GM23338 (cell line): ENCODE measurements at regions not wholly inside any gene's neighbourhood (a gene's known extent, or its start where the extent isn't known, plus 50 kb on each side); places are given as distances from the start of the nearest gene placed in this dataset.

Experiments used
- ATAC-seq: fragments of 200-7000 bp; cut with Tn5 transposase; 3 replicates; pipeline ENCODE4 v1.9.1; 2020
- DNase-seq: peaks from one replicate; pipeline ENCODE4 v3.0.0-alpha.2; 2015; ENCODE audit warnings: low spot score
- H2AFZ ChIP-seq: fragments of 200-600 bp; sonication (generic); 2 replicates; pipeline ENCODE4 v1.8.0; 2016; ENCODE audit warnings: antibody characterized with exemption, mild to moderate bottlenecking, moderate library complexity
- H3F3A ChIP-seq: fragments of 200-600 bp; sonication (generic); replicated peaks from 2 replicates; pipeline ENCODE4 v1.8.0; 2017; ENCODE audit warnings: antibody characterized with exemption, mixed run types, low read depth
- H3K27ac ChIP-seq: fragments of 200-600 bp; sonication (generic); 2 replicates; pipeline ENCODE4 v1.6.1; 2016; ENCODE audit warnings: low read depth
- H3K27me3 ChIP-seq: fragments of 200-600 bp; sonication (generic); 2 replicates; pipeline ENCODE4 v1.8.0; 2016; ENCODE audit warnings: mild to moderate bottlenecking, mixed run types, moderate library complexity; ENCODE audit not compliant: insufficient read depth
- H3K36me3 ChIP-seq: fragments of 200-600 bp; sonication (generic); 2 replicates; pipeline ENCODE4 v1.8.0; 2016; ENCODE audit warnings: mild to moderate bottlenecking; ENCODE audit not compliant: insufficient read depth
- H3K4me1 ChIP-seq: fragments of 200-600 bp; sonication (generic); 2 replicates; pipeline ENCODE4 v1.8.0; 2016; ENCODE audit warnings: mild to moderate bottlenecking, moderate library complexity; ENCODE audit not compliant: insufficient read depth
- H3K4me2 ChIP-seq: fragments of 200-600 bp; sonication (generic); 2 replicates; pipeline ENCODE4 v1.7.1; 2017; ENCODE audit warnings: mixed run types
- H3K4me3 ChIP-seq: fragments of 200-600 bp; sonication (generic); 2 replicates; pipeline ENCODE4 v1.6.1; 2016; ENCODE audit warnings: mixed run types
- H3K79me2 ChIP-seq: fragments of 200-600 bp; sonication (generic); replicated peaks from 2 replicates; pipeline ENCODE4 v1.8.0; 2017; ENCODE audit warnings: mild to moderate bottlenecking; ENCODE audit not compliant: insufficient read depth
- H3K9me2 ChIP-seq: fragments of 200-600 bp; sonication (generic); 2 replicates; pipeline ENCODE4 v1.8.0; 2017; ENCODE audit not compliant: insufficient read depth
- H4K20me1 ChIP-seq: fragments of 200-600 bp; sonication (generic); replicated peaks from 2 replicates; pipeline ENCODE4 v1.8.0; 2017; ENCODE audit warnings: mild to moderate bottlenecking; ENCODE audit not compliant: insufficient read depth
- H3K27ac Mint-ChIP-seq: 2 replicates; pipeline ENCODE4 v1.8.0; 2020; ENCODE audit warnings: inconsistent platforms, mild to moderate bottlenecking, moderate library complexity, mixed read lengths
- H3K27me3 Mint-ChIP-seq: 3 replicates; pipeline ENCODE4 v1.8.0; 2022; ENCODE audit warnings: low read depth, mild to moderate bottlenecking, moderate library complexity, mixed read lengths, inconsistent platforms; ENCODE audit not compliant: insufficient read depth, poor library complexity
- H3K36me3 Mint-ChIP-seq: 3 replicates; pipeline ENCODE4 v1.8.0; 2021; ENCODE audit warnings: low read depth, mild to moderate bottlenecking, inconsistent platforms, moderate library complexity, mixed read lengths
- H3K4me1 Mint-ChIP-seq: 3 replicates; pipeline ENCODE4 v1.8.0; 2020; ENCODE audit warnings: mild to moderate bottlenecking, inconsistent platforms, mixed read lengths
- H3K4me3 Mint-ChIP-seq: 3 replicates; pipeline ENCODE4 v1.8.0; 2021; ENCODE audit warnings: moderate library complexity, mild to moderate bottlenecking, inconsistent platforms, mixed read lengths
- H3K9me3 Mint-ChIP-seq: 3 replicates; pipeline ENCODE4 v1.8.0; 2020; ENCODE audit warnings: moderate library complexity, mild to moderate bottlenecking, inconsistent platforms, mixed read lengths
- CREB1 ChIP-seq: fragments of 250-450 bp; sonication (Bioruptor Pico); IDR thresholded peaks from 2 replicates; pipeline ENCODE4 v1.5.0; 2020; ENCODE audit warnings: low read depth, mild to moderate bottlenecking, moderate library complexity
- CTCF ChIP-seq, 2 experiments: fragments of 200-600 bp in 1 of 2; sonication (generic) in 1 of 2; conservative IDR thresholded peaks; 2 replicates each; pipeline versions ENCODE4 v1.5.1 to v1.6.1; 2016 to 2017; ENCODE audit warnings: antibody characterized with exemption in 2 of 2, low read depth in 2 of 2, mild to moderate bottlenecking in 2 of 2, moderate library complexity in 1 of 2
- ETS1 ChIP-seq: IDR thresholded peaks from 2 replicates; pipeline ENCODE4 v1.6.1; 2016; ENCODE audit warnings: antibody characterized with exemption
- EZH2 ChIP-seq: fragments of 200-600 bp; sonication (generic); IDR thresholded peaks from one replicate; pipeline ENCODE4 v1.8.0; 2017; ENCODE audit warnings: antibody characterized with exemption, mild to moderate bottlenecking, low read depth; ENCODE audit not compliant: unreplicated experiment
- EZH2phosphoT487 ChIP-seq: fragments of 200-600 bp; sonication (generic); IDR thresholded peaks from one replicate; pipeline ENCODE4 v1.8.1; 2018; ENCODE audit warnings: antibody characterized with exemption; ENCODE audit not compliant: unreplicated experiment
- JUNB ChIP-seq: IDR thresholded peaks from one replicate; pipeline ENCODE4 v1.6.1; 2016; ENCODE audit warnings: antibody characterized with exemption; ENCODE audit not compliant: unreplicated experiment
- POLR2AphosphoS5 ChIP-seq: IDR thresholded peaks from 2 replicates; pipeline ENCODE4 v1.6.1; 2016; ENCODE audit warnings: antibody characterized with exemption, low read depth
- STAT1 ChIP-seq: IDR thresholded peaks from one replicate; pipeline ENCODE4 v1.6.1; 2016; ENCODE audit warnings: antibody characterized with exemption; ENCODE audit not compliant: unreplicated experiment
- ZNF114 ChIP-seq: fragments of 250-450 bp; sonication (Bioruptor Pico); IDR thresholded peaks from 2 replicates; pipeline ENCODE4 v1.5.0; 2020; ENCODE audit warnings: mild to moderate bottlenecking, moderate library complexity
- ZNF331 ChIP-seq: fragments of 250-450 bp; sonication (Bioruptor Pico); IDR thresholded peaks from 2 replicates; pipeline ENCODE4 v1.5.0; 2020; ENCODE audit warnings: low read depth, mild to moderate bottlenecking, moderate library complexity
- ZNF462 ChIP-seq: fragments of 250-450 bp; sonication (Bioruptor Pico); IDR thresholded peaks from 2 replicates; pipeline ENCODE4 v1.5.0; 2020; ENCODE audit warnings: mild to moderate bottlenecking, moderate library complexity

GRCh38 chr9:115717298-115717697 is 436.3 kb upstream of the PAPPA start (continued):
- TF ChIP-seq CTCF (conservative IDR thresholded peaks at IDR 0.05; ENCODE audit: low read depth in 2 of 2) (no peak), JUNB (no peak), STAT1 (no peak), ZNF331 (no peak)

- Histone ChIP-seq H2AFZ (no peak overlapping the region), H3K79me2 (no peaks in the 10 kb centered on the region), H3K36me3 (no peaks in the 10 kb centered on the region), H3K27ac (no peak overlapping the region), H3K9me2 (0 out of 2 replicates have a peak, but pooled peaks cover 6% of the 10 kb centered on the region), H3K27me3 (no peaks in the 10 kb centered on the region), H3K4me1 (no peaks in the 10 kb centered on the region), H3K4me3 (no peak overlapping the region), H4K20me1 (no peaks in the 10 kb centered on the region), H3K4me2 (no peak overlapping the region), H3F3A (no peaks in the 10 kb centered on the region)
- H3K9me3 Mint-ChIP-seq: no peaks in the 10 kb centered on the region
- H3K27me3 Mint-ChIP-seq: no peaks in the 10 kb centered on the region
- no peaks in the 10 kb centered on the region for H3K36me3 Mint-ChIP-seq
- no peak overlapping the region for H3K4me3 Mint-ChIP-seq
- no peak for ATAC-seq
- no peak overlapping the region for H3K27ac Mint-ChIP-seq
- DNase-seq: no peak
- no peaks in the 10 kb centered on the region; the same call in 2 of the 3 replicates for H3K4me1 Mint-ChIP-seq
- TF ChIP-seq STAT1 (no peak), ZNF462 (CRISPR knock-in tag) (no peak), CREB1 (CRISPR knock-in tag) (no peak), EZH2 (no peak), ETS1 (no peak), JUNB (no peak), EZH2phosphoT487 (no peak), POLR2AphosphoS5 (no peak), ZNF114 (no peak), ZNF331 (no peak), CTCF (conservative IDR thresholded peaks at IDR 0.05; ENCODE audit: low read depth in 2 of 2) (no peak)
Observed at GRCh38 chr9:115717711-115718173, 435.8 kb upstream of the PAPPA start.
